Activated naive CD8-positive, alpha-beta T cell (primary cell): ENCODE measurements at regions not wholly inside any gene's neighbourhood (a gene's known extent, or its start where the extent isn't known, plus 50 kb on each side); places are given as distances from the start of the nearest gene placed in this dataset.

Experiments used
- H3K27ac Mint-ChIP-seq: one replicate; pipeline ENCODE4 v1.8.0; 2021; ENCODE audit warnings: mixed read lengths
- H3K27me3 Mint-ChIP-seq: one replicate; pipeline ENCODE4 v1.8.0; 2021; ENCODE audit warnings: mixed read lengths
- H3K36me3 Mint-ChIP-seq: one replicate; pipeline ENCODE4 v1.8.0; 2021; ENCODE audit warnings: mixed read lengths
- H3K4me1 Mint-ChIP-seq: one replicate; pipeline ENCODE4 v1.8.0; 2021; ENCODE audit warnings: low read depth, mixed read lengths
- H3K4me3 Mint-ChIP-seq: one replicate; pipeline ENCODE4 v1.8.0; 2021; ENCODE audit warnings: mild to moderate bottlenecking, mixed read lengths
- H3K9me3 Mint-ChIP-seq: one replicate; pipeline ENCODE4 v1.8.0; 2021; ENCODE audit warnings: low read depth, mixed read lengths

GRCh38 chr16:85555719-85556455 is 57.2 kb upstream of the GSE1 start:
- no peaks in the 10 kb centered on the region for H3K9me3 Mint-ChIP-seq
- H3K4me1 Mint-ChIP-seq, result peaks cover 46% of the 10 kb centered on the region
- no peaks in the 10 kb centered on the region for H3K27me3 Mint-ChIP-seq
- peak overlapping the region; percentile 96 for H3K4me3 Mint-ChIP-seq
- no peaks in the 10 kb centered on the region for H3K36me3 Mint-ChIP-seq
- H3K27ac Mint-ChIP-seq, result peak overlapping the region; percentile 95

GRCh38 chr16:85556456-85557082 is 56.6 kb upstream of the GSE1 start:
- no peaks in the 10 kb centered on the region for H3K27me3 Mint-ChIP-seq
- peak overlapping the region; percentile 88 for H3K4me3 Mint-ChIP-seq
- no peaks in the 10 kb centered on the region for H3K36me3 Mint-ChIP-seq
- peaks cover 45% of the 10 kb centered on the region for H3K4me1 Mint-ChIP-seq
- H3K27ac Mint-ChIP-seq, result peak overlapping the region; percentile 84
- no peaks in the 10 kb centered on the region for H3K9me3 Mint-ChIP-seq

DNA sequence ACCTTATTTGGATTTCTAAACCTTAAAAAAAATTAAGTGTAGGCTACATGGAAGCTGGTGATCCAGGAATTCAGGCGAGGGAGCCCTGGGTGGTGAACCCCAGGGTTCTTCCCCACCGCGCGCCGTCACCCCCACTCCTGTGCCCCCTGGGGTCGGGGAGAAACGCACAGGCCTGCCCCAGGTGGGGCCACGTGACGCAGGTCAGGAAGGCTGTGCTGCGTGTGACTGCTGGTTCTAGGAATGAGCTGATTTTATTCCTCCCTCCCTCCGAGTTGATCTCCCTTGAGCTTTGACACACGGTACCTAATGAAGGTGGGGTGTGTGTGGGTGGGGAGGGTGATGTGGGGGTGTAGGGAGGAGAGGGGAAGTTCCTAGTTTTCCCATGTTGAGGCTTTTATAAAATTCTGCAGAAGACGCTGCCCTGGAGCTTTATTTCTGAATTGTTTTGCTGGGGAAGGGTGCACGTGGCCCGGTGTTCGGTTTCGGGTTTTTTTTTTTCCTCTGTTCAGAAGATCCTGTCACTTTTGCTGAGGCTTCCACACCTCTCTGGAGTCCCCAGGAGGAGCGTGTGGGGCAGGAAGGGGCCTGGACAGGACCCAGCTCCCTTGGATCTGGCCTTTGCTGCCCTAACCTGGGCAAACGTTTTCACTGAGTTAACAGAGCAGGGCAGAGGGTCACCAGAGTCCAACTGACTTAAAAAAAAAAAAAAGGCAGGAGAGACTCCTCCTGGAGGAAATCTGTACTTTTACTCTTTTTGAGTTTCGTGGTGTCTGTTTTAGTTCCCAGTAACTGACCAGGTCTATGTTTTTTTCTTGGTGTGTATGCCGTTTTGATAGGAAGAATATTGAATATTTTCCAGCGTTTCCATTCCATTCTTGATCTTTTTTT is 55.8 kb upstream of the GSE1 start:
- H3K27me3 Mint-ChIP-seq, result no peaks in the 10 kb centered on the region
- H3K9me3 Mint-ChIP-seq, result no peaks in the 10 kb centered on the region
- peak overlapping the region; percentile 88 for H3K4me3 Mint-ChIP-seq
- H3K4me1 Mint-ChIP-seq, result peaks cover 42% of the 10 kb centered on the region
- H3K27ac Mint-ChIP-seq, result peak overlapping the region; percentile 84
- H3K36me3 Mint-ChIP-seq, result no peaks in the 10 kb centered on the region

DNA sequence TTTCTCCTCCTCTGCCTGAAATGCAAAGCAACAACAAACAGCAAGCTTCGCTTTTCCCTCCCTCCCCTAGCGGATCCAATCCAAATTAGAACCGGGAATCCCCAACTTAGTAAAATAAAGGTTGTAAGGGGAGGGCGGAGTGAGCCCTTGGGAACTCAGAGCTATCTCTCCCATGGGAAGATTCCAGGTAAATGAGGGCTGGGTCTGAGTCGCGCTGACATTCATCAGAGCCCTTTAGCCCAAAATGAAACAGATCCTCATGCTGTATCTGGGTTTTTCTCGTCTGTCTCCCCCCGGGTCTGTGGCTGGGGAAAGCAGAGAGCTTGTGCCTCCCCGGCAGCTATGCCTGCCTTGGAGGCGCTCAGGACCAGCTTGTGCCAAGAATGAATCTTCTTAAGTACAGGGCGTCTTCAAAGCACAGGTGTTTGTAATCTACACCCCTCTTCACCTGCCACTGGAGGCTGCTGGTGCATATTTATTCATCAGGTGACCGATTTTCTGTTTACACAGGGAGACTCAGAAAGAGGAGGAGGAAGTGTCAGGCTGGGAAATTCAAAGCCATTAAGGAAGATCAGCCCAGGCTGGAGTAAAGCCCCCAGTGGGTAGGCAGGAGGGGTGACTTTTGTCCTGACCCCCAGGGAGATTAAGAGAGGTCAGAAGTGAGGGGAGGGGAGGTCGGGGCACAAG is 55.0 kb upstream of the GSE1 start:
- H3K27me3 Mint-ChIP-seq, result no peaks in the 10 kb centered on the region
- H3K36me3 Mint-ChIP-seq, result no peaks in the 10 kb centered on the region
- peak overlapping the region; percentile 84 for H3K27ac Mint-ChIP-seq
- no peaks in the 10 kb centered on the region for H3K9me3 Mint-ChIP-seq
- peaks cover 40% of the 10 kb centered on the region for H3K4me1 Mint-ChIP-seq
- peak overlapping the region; percentile 88 for H3K4me3 Mint-ChIP-seq

- Mint-ChIP-seq H3K4me1 (peaks cover 45% of the 10 kb centered on the region), H3K36me3 (no peaks in the 10 kb centered on the region), H3K27me3 (no peaks in the 10 kb centered on the region), H3K4me3 (no peak overlapping the region), H3K27ac (no peak overlapping the region), H3K9me3 (no peaks in the 10 kb centered on the region)
These were observed 52.2 kb upstream of the GSE1 start for GRCh38 chr16:85560932-85561247.

GRCh38 chr16:85561248-85562092 is 51.7 kb upstream of the GSE1 start:
- Mint-ChIP-seq H3K27me3 (no peaks in the 10 kb centered on the region), H3K36me3 (no peaks in the 10 kb centered on the region), H3K9me3 (no peaks in the 10 kb centered on the region), H3K4me3 (no peak overlapping the region), H3K4me1 (peaks cover 50% of the 10 kb centered on the region), H3K27ac (no peak overlapping the region)

DNA sequence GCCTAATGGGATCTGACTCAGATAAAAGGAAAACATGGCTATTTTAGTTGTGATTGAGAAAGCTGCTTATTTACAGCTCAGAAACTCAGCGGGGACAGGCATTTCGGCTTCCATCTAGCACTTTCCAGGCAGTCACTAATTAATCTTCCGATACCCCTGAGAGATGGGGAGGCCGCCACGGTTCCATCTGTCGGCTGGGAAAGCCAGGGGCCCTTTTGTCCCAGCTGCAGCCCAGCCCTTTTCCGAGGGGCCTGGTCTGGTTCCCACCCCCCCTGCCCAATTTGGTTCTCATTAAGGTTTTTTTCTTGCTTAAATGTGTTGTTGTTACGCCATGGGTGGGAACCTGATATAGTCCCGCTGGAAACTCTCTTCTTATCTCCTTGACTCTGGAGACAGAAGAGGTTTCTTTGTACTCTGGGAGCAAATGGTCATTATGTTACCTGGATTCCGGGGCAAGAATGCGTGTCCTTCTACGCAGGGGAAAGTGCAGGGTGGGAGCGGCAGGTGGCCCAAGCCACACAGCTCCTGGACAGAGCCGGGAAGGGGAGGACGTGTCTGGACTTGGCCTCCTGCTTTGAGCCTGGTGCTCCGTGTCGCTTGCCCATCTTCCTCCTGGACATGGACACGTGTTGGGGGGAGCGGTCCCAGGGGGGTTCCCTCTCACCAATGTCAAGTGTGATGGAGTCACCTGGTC is 50.9 kb upstream of the GSE1 start:
- Mint-ChIP-seq H3K27ac (no peak overlapping the region), H3K4me3 (no peak overlapping the region), H3K4me1 (peaks cover 54% of the 10 kb centered on the region), H3K9me3 (no peaks in the 10 kb centered on the region), H3K36me3 (no peaks in the 10 kb centered on the region), H3K27me3 (no peaks in the 10 kb centered on the region)

DNA sequence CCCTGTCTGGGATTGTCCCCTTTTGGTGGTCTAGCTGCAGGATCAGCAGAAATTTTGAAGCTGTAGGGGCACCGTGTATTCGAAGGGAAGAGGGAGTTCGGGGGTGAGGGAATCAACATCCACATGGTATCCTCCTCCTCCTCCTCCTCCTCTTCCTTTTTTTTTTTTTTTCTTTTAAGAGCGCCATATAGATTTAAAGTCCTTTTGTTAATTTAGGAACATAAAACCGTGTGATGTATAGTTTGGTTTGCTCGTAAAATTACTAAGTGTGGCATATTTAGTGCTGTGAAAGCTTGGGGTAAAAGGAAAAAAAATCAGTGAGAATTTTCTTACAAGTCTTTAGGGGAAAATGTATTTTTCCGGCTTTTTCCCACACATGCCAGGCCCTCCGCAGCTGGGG is 50.1 kb upstream of the GSE1 start:
- Mint-ChIP-seq H3K36me3 (no peaks in the 10 kb centered on the region), H3K27ac (no peak overlapping the region), H3K27me3 (no peaks in the 10 kb centered on the region), H3K4me1 (peaks cover 53% of the 10 kb centered on the region), H3K9me3 (no peaks in the 10 kb centered on the region), H3K4me3 (no peak overlapping the region)
